ENCODE measurements at regions not wholly inside any gene's neighbourhood (a gene's known extent, or its start where the extent isn't known, plus 50 kb on each side); places are given as distances from the start of the nearest gene placed in this dataset.

GRCh38 chr14:23801766-23802165, 151.8 kb upstream of the DHRS4 start:
- CTCF ChIA-PET: no interaction called here
- H3K27ac ChIP-seq (ENCODE audit: low read depth in 1 of 2, low read length in 2 of 2): no peak overlapping the region
- H3K9me3 Mint-ChIP-seq: peaks cover 10% of the 10 kb centered on the region
- peaks cover 0 to 6% of the 10 kb centered on the region in 2 experiments for H3K9me3 ChIP-seq (ENCODE audit: control insufficient read depth in 1 of 2, insufficient read depth in 1 of 2, low read length in 2 of 2)
- H3K36me3 ChIP-seq (ENCODE audit: insufficient read depth, low read length): no peaks in the 10 kb centered on the region
- no peak overlapping the region for H3K27ac Mint-ChIP-seq
- H3K4me3 ChIP-seq (ENCODE audit: low read length): no peak overlapping the region
- POLR2A ChIA-PET: no interaction called here
- H3K4me1 Mint-ChIP-seq (ENCODE audit: low read depth): no peaks in the 10 kb centered on the region
- intact Hi-C loops (cut with DNase I, micrococcal nuclease): no loop called here
- ATAC-seq (ENCODE audit: poor library complexity) (no peak), DNase-seq (no peak)
- no peaks in the 10 kb centered on the region for H3K4me1 ChIP-seq (ENCODE audit: insufficient read depth, low read length)
- no peak overlapping the region for H3K4me3 Mint-ChIP-seq
- no peak for TF ChIP-seq CTCF (IDR thresholded peaks at IDR 0.05)
- no peaks in the 10 kb centered on the region for H3K36me3 Mint-ChIP-seq (ENCODE audit: low read depth)
- peaks cover 29% of the 10 kb centered on the region for H3K27me3 Mint-ChIP-seq
- peaks cover 0 to 8% of the 10 kb centered on the region in 2 experiments for H3K27me3 ChIP-seq (ENCODE audit: control insufficient read depth in 1 of 2, insufficient read depth in 2 of 2, low read length in 2 of 2)

- CTCF ChIA-PET: no interaction called here
- H3K27ac Mint-ChIP-seq: no peak overlapping the region
Observed at GRCh38 chr14:23804817-23805216, 148.8 kb upstream of the DHRS4 start.

GRCh38 chr14:23805761-23806160, 147.8 kb upstream of the DHRS4 start:
- ChIA-PET POLR2A (no interaction called here), CTCF (no interaction called here)
- intact Hi-C loops (cut with DNase I, micrococcal nuclease): no loop called here
- Histone ChIP-seq H3K27me3 (ENCODE audit: control insufficient read depth in 1 of 2, insufficient read depth in 2 of 2, low read length in 2 of 2) (no peaks in the 10 kb centered on the region), H3K4me1 (ENCODE audit: insufficient read depth, low read length) (no peaks in the 10 kb centered on the region), H3K9me3 (ENCODE audit: control insufficient read depth in 1 of 2, insufficient read depth in 1 of 2, low read length in 2 of 2) (peaks cover 0 to 6% of the 10 kb centered on the region in 2 experiments), H3K4me3 (ENCODE audit: low read length) (no peak overlapping the region), H3K36me3 (ENCODE audit: insufficient read depth, low read length) (no peaks in the 10 kb centered on the region), H3K27ac (ENCODE audit: low read depth in 1 of 2, low read length in 2 of 2) (no peak overlapping the region)
- no peak for TF ChIP-seq CTCF (IDR thresholded peaks at IDR 0.05)
- Mint-ChIP-seq H3K9me3 (peaks cover 7% of the 10 kb centered on the region), H3K27ac (no peak overlapping the region), H3K36me3 (ENCODE audit: low read depth) (no peaks in the 10 kb centered on the region), H3K4me1 (ENCODE audit: low read depth) (no peaks in the 10 kb centered on the region), H3K4me3 (no peak overlapping the region), H3K27me3 (peaks cover 15% of the 10 kb centered on the region)
- ATAC-seq (ENCODE audit: poor library complexity): no peak
- no peak for DNase-seq

More at GRCh38 chr14:23804817-23805216, 148.8 kb upstream of the DHRS4 start:
- no peak for TF ChIP-seq CTCF (IDR thresholded peaks at IDR 0.05)
- no peak for DNase-seq
- Mint-ChIP-seq H3K9me3 (peaks cover 7% of the 10 kb centered on the region), H3K36me3 (ENCODE audit: low read depth) (no peaks in the 10 kb centered on the region), H3K27me3 (peaks cover 18% of the 10 kb centered on the region), H3K4me3 (no peak overlapping the region), H3K4me1 (ENCODE audit: low read depth) (no peaks in the 10 kb centered on the region)
- Histone ChIP-seq H3K27me3 (ENCODE audit: control insufficient read depth in 1 of 2, insufficient read depth in 2 of 2, low read length in 2 of 2) (peaks cover 0 to under 1% of the 10 kb centered on the region in 2 experiments), H3K4me3 (ENCODE audit: low read length) (no peak overlapping the region), H3K27ac (ENCODE audit: low read depth in 1 of 2, low read length in 2 of 2) (no peak overlapping the region), H3K36me3 (ENCODE audit: insufficient read depth, low read length) (no peaks in the 10 kb centered on the region), H3K4me1 (ENCODE audit: insufficient read depth, low read length) (no peaks in the 10 kb centered on the region), H3K9me3 (ENCODE audit: control insufficient read depth in 1 of 2, insufficient read depth in 1 of 2, low read length in 2 of 2) (peaks cover 0 to 6% of the 10 kb centered on the region in 2 experiments)
- POLR2A ChIA-PET: no interaction called here
- no peak for ATAC-seq (ENCODE audit: poor library complexity)
- intact Hi-C loops (cut with DNase I, micrococcal nuclease): no loop called here
